ENCODE measurements at regions not wholly inside any gene's neighbourhood (a gene's known extent, or its start where the extent isn't known, plus 50 kb on each side); places are given as distances from the start of the nearest gene placed in this dataset.

GRCh38 chr1:56285554-56286402 lies 293.6 kb downstream of the PLPP3 start:
- no peak overlapping the region for H3K4me3 ChIP-seq (ENCODE audit: low read depth, low read length)
- no peak for TF ChIP-seq CTCF (IDR thresholded peaks at IDR 0.05; ENCODE audit: insufficient read depth, low read length)
- no peak for DNase-seq (ENCODE audit: low read depth)

GRCh38 chr1:56284928-56285327 lies 294.4 kb downstream of the PLPP3 start:
- no peak for TF ChIP-seq CTCF (IDR thresholded peaks at IDR 0.05; ENCODE audit: insufficient read depth, low read length)
- peak; percentile 85 for DNase-seq (ENCODE audit: low read depth)
- H3K4me3 ChIP-seq (ENCODE audit: low read depth, low read length): no peak overlapping the region

GRCh38 chr1:56278061-56278460 lies 301.3 kb downstream of the PLPP3 start:
- DNase-seq (ENCODE audit: low read depth): no peak
- H3K4me3 ChIP-seq (ENCODE audit: low read depth, low read length): no peak overlapping the region
- no peak for TF ChIP-seq CTCF (IDR thresholded peaks at IDR 0.05; ENCODE audit: insufficient read depth, low read length)

GRCh38 chr1:56268519-56269140 lies 310.7 kb downstream of the PLPP3 start:
- DNase-seq (ENCODE audit: low read depth): no peak
- H3K4me3 ChIP-seq (ENCODE audit: low read depth, low read length): no peak overlapping the region
- TF ChIP-seq CTCF (IDR thresholded peaks at IDR 0.05; ENCODE audit: insufficient read depth, low read length): no peak

GRCh38 chr1:56267611-56268010 lies 311.8 kb downstream of the PLPP3 start:
- DNase-seq (ENCODE audit: low read depth): no peak
- no peak for TF ChIP-seq CTCF (IDR thresholded peaks at IDR 0.05; ENCODE audit: insufficient read depth, low read length)
- H3K4me3 ChIP-seq (ENCODE audit: low read depth, low read length): no peak overlapping the region

- DNase-seq (ENCODE audit: low read depth): no peak
- TF ChIP-seq CTCF (IDR thresholded peaks at IDR 0.05; ENCODE audit: insufficient read depth, low read length): no peak
- H3K4me3 ChIP-seq (ENCODE audit: low read depth, low read length): no peak overlapping the region
Observed at GRCh38 chr1:56266359-56266758, 313.0 kb downstream of the PLPP3 start.
